T-helper 17 cell (primary cell): ENCODE measurements at regions not wholly inside any gene's neighbourhood (a gene's known extent, or its start where the extent isn't known, plus 50 kb on each side); places are given as distances from the start of the nearest gene placed in this dataset.
"Not testable (repeated sequence)": the region's sequence is repeated elsewhere in the genome, so short reads cannot be mapped to it uniquely, and the experiment has no call there.

Experiments used
- ATAC-seq: fragments of 150-1000 bp; cut with Tn5 transposase; 2 replicates; pipeline ENCODE4 v1.10.0; 2021; ENCODE audit warnings: mild to moderate bottlenecking, moderate library complexity
- DNase-seq, 3 donors: peaks; one replicate each; pipeline versions ENCODE4 v3.0.0 to v3.0.0-alpha.2; 2020 to 2021
- H3K9me3 ChIP-seq: one replicate; pipeline ENCODE4 v1.7.0; 2013; ENCODE audit warnings: low read length, mild to moderate bottlenecking; ENCODE audit not compliant: control insufficient read depth, poor library complexity, severe bottlenecking
- H3K27ac Mint-ChIP-seq: one replicate; pipeline ENCODE4 v1.8.0; 2022; ENCODE audit warnings: mild to moderate bottlenecking, moderate library complexity, mixed read lengths
- H3K27me3 Mint-ChIP-seq: one replicate; pipeline ENCODE4 v1.8.0; 2022; ENCODE audit warnings: mixed read lengths
- H3K36me3 Mint-ChIP-seq: one replicate; pipeline ENCODE4 v1.8.0; 2022; ENCODE audit warnings: low read depth, mixed read lengths
- H3K4me1 Mint-ChIP-seq: one replicate; pipeline ENCODE4 v1.8.0; 2022; ENCODE audit warnings: mild to moderate bottlenecking, mixed read lengths
- H3K4me3 Mint-ChIP-seq: one replicate; pipeline ENCODE4 v1.8.0; 2022; ENCODE audit warnings: mild to moderate bottlenecking, moderate library complexity, mixed read lengths

DNA sequence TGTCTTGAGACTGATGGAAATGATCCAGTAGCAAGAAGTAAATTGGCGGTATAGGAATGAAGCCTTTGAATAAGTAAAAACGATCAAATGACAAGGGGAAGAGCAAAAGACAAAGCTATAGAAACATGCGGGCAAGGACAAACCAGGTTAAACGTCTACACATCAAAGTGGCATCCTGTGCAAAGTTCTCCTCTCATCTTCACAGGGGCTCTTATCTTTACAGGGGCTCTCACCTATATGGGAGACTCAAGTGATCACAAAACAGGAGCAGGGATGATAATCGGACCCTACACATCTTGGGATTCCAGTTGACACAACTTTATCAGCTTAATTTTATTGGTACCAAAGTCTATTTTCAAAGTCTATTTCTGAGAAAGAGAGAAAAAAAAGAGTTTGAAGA is 1778.9 kb upstream of the CELF4 start:
- Mint-ChIP-seq H3K4me1 (no peaks in the 10 kb centered on the region), H3K27me3 (no peaks in the 10 kb centered on the region), H3K4me3 (no peak overlapping the region), H3K27ac (no peak overlapping the region), H3K36me3 (no peaks in the 10 kb centered on the region)
- no peaks in the 10 kb centered on the region for H3K9me3 ChIP-seq
- DNase-seq (no peak), ATAC-seq (no peak)

DNA sequence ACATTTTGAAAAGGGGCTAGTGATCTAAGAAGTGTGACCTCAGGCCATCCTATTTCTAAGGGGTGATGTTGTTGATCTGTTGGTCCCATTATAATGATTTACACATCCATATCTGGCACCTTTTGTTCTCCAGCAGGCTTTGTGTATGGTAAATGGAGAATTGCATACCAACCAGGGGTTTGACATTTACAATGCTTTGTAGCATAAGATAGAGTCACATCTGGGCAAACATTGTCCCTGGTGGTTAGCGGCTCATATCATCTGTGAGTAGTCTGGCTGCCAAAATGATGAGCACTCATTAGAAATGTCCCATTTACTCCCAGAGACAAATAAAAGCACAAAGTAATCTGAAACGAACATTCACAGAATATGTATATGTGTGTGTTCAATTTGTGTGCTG is 1775.5 kb upstream of the CELF4 start:
- H3K4me3 Mint-ChIP-seq, result no peak overlapping the region
- no peaks in the 10 kb centered on the region for H3K4me1 Mint-ChIP-seq
- H3K9me3 ChIP-seq, result no peaks in the 10 kb centered on the region
- H3K27me3 Mint-ChIP-seq, result no peaks in the 10 kb centered on the region
- DNase-seq (no peak), ATAC-seq (no peak)
- H3K36me3 Mint-ChIP-seq, result no peaks in the 10 kb centered on the region
- no peak overlapping the region for H3K27ac Mint-ChIP-seq

DNA sequence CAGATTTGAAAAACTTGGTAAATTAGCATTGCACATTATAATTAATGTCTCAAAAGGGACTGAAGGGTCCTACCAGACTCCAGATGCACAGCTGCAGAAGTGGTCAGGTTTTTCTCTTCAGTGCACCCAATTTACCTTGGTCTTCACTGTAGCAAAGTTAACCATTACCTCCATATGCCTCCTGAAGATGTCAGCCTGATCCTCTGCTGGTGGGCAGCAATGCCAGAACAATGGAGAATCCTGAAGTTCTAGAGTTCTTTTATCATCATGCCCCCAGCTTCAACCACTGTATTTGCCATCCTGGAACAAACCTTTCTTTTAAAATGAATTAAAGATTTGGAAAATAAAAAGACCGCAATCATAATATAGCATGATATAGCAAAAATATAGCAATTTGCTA is 1774.8 kb upstream of the CELF4 start:
- Mint-ChIP-seq H3K4me3 (no peak overlapping the region), H3K27me3 (no peaks in the 10 kb centered on the region), H3K4me1 (no peaks in the 10 kb centered on the region), H3K36me3 (no peaks in the 10 kb centered on the region), H3K27ac (no peak overlapping the region)
- DNase-seq (no peak), ATAC-seq (no peak)
- no peaks in the 10 kb centered on the region for H3K9me3 ChIP-seq

DNA sequence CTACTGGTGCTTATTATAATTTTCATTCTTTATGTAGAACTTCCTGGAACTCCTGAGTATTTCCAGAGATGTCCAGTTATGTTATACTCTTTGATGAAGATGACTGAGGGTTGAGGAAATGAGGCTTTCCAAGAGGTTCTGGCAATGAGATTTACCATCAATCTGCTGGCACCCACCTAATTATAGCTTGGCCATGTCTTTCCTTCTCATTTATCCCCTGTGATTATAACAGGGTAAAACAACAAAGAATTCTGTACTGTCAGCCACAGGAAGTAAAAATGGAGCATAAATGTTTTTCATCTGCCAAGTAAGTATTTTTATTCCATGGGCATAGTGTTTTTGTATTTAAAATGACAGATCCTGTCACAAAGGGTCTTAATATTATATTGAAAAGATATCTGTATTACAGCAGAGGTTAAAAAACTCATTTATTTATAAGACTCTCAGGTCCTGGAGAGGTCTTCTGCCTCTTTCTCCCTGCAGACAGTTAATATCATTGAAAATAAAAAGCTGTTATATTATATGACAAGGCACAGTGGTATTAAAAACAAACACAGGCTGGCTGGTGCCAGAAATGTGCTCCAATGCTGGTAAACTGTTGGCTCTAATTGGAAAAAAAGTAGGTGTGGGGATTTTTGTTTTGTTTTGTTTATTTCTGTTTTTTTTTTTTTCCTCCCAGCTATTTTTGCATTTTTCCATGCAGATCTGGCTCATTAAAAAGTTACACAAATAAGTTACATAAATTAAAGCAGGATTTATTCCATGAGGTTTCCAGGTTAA is 1764.1 kb upstream of the CELF4 start:
- Mint-ChIP-seq H3K27ac (no peak overlapping the region), H3K36me3 (no peaks in the 10 kb centered on the region), H3K4me1 (no peaks in the 10 kb centered on the region), H3K27me3 (no peaks in the 10 kb centered on the region), H3K4me3 (no peak overlapping the region)
- H3K9me3 ChIP-seq, result no peaks in the 10 kb centered on the region
- ATAC-seq (no peak), DNase-seq (no peak)

DNA sequence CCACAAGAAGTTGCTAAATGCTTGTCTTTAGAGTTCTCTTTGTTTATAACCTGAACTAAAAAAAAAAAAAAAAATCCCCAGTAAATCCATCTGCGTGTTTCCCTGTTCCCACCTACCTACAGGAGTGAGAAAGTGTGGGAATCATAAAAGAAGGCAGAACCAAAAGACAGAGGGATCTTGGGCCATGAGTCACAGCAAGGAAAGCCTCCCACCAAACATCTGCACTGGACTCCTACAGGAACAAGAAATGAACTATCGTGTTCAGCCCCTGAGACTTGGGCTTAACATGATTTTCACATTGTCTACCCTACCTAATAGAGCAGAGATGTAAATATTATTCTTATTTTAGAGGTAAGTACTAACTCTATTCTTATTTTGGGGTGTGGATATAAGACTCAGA is 1761.2 kb upstream of the CELF4 start:
- H3K9me3 ChIP-seq, result no peaks in the 10 kb centered on the region
- ATAC-seq (no peak), DNase-seq (no peak)
- Mint-ChIP-seq H3K4me1 (no peaks in the 10 kb centered on the region), H3K27me3 (no peaks in the 10 kb centered on the region), H3K36me3 (no peaks in the 10 kb centered on the region), H3K4me3 (no peak overlapping the region), H3K27ac (no peak overlapping the region)

DNA sequence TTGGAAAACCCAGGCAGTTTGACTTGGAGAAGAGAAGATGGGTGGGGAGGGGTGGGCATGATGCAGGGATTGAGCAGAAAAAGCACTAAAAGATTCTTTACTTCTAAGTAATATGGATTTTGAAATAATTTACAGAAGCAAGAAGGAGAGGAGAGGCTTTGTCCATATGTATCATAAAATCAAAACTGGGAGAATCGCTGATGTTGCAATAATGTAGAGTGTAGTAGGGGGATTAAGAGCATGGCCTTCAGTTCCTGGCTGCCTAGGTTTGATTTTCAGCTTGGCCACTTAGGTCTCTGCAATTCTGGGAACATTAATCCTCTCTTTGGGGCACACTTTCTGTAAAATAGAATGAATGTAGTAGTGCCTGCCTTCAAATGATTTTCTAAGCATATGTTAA is 1760.4 kb upstream of the CELF4 start:
- H3K27ac Mint-ChIP-seq, result no peak overlapping the region
- H3K27me3 Mint-ChIP-seq, result no peaks in the 10 kb centered on the region
- H3K4me3 Mint-ChIP-seq, result no peak overlapping the region
- H3K36me3 Mint-ChIP-seq, result no peaks in the 10 kb centered on the region
- ATAC-seq, result no peak
- DNase-seq, result no peak
- H3K9me3 ChIP-seq, result no peaks in the 10 kb centered on the region
- no peaks in the 10 kb centered on the region for H3K4me1 Mint-ChIP-seq

DNA sequence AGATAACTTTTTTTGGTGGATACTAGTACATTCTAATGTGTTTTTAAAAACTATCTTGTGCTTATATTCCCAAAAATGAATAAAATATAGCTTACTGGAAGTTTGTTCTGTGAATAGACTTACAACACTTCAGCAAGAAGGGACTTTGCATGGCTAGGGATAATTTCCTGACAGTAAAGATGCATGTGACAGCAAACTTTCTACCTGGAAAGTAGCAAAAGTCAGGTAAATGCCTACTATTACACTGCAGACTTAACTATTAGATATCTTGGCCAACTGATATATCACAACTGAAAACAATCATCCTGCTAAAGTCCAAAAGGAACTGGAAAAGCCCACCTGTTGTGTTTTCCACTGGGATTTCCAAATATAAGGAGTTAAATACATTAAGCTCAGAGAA is 1753.5 kb upstream of the CELF4 start:
- DNase-seq (no peak), ATAC-seq (no peak)
- H3K27ac Mint-ChIP-seq, result no peak overlapping the region
- no peaks in the 10 kb centered on the region for H3K36me3 Mint-ChIP-seq
- H3K27me3 Mint-ChIP-seq, result no peaks in the 10 kb centered on the region
- no peaks in the 10 kb centered on the region for H3K4me1 Mint-ChIP-seq
- no peaks in the 10 kb centered on the region for H3K9me3 ChIP-seq
- H3K4me3 Mint-ChIP-seq, result no peak overlapping the region

DNA sequence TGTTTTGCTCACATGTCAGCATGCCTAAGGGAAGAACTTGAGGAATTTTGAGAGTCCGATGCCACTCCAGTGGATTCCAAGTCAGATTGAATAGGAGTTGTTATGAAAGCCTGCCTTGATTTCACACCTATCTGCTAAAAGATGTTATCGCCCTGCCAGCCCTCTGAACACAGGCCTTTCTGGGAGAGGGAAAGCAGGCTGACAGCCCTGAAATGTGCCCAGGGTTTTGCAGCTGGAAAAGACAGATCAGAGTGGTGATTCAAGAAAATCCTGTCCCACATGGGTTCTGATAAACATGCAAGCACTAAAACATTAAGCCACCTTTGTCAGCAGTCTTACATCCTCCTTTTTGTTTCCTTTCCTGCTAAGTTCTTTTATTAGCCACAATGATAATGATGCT is 1752.9 kb upstream of the CELF4 start:
- no peaks in the 10 kb centered on the region for H3K27me3 Mint-ChIP-seq
- no peak overlapping the region for H3K27ac Mint-ChIP-seq
- no peaks in the 10 kb centered on the region for H3K9me3 ChIP-seq
- H3K36me3 Mint-ChIP-seq, result no peaks in the 10 kb centered on the region
- no peak overlapping the region for H3K4me3 Mint-ChIP-seq
- DNase-seq (no peak), ATAC-seq (no peak)
- no peaks in the 10 kb centered on the region for H3K4me1 Mint-ChIP-seq

DNA sequence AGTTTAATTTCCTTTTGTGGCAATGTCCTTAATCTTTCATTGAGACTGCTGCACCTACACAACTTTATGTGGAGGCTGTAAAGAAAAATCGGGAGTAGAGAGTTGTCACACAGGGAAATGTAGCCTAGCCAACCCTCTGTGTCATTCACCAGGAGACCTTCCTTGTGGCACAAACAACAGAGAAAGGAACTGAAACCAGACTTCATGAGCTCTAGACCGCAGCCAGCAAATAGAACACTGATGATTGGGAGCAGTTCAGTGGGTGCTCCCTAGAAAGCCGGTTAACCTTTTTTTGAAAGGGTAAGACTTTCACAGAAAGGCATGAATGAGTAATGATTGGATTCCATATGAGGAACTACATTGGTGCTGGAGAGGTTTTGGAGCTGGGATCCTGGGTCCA is 1752.4 kb upstream of the CELF4 start:
- ATAC-seq, result no peak
- Mint-ChIP-seq H3K4me3 (no peak overlapping the region), H3K27me3 (no peaks in the 10 kb centered on the region), H3K4me1 (no peaks in the 10 kb centered on the region), H3K27ac (no peak overlapping the region), H3K36me3 (no peaks in the 10 kb centered on the region)
- no peak for DNase-seq
- no peaks in the 10 kb centered on the region for H3K9me3 ChIP-seq

DNA sequence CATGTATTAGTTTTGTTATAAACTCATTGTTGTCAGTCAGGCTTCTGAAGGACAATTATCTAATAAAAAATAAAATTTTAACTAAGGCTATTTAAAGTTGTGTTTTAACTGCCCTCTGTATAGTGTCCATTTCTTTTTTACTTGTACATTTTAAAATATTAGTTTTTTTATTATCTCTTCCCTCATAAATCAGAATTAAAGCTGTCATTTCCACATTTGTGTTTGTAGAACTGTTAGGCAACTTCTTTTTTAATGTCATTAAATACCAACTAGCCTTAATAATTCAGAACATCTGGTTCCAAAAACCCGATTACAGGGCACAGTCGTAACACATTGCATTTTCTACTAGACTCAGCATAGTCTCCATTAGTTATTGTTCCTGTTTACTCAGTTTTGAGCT is 1749.0 kb upstream of the CELF4 start:
- Mint-ChIP-seq H3K4me3 (no peak overlapping the region), H3K4me1 (no peaks in the 10 kb centered on the region), H3K36me3 (no peaks in the 10 kb centered on the region), H3K27me3 (no peaks in the 10 kb centered on the region), H3K27ac (no peak overlapping the region)
- ATAC-seq (no peak), DNase-seq (no peak)
- H3K9me3 ChIP-seq, result no peaks in the 10 kb centered on the region

DNA sequence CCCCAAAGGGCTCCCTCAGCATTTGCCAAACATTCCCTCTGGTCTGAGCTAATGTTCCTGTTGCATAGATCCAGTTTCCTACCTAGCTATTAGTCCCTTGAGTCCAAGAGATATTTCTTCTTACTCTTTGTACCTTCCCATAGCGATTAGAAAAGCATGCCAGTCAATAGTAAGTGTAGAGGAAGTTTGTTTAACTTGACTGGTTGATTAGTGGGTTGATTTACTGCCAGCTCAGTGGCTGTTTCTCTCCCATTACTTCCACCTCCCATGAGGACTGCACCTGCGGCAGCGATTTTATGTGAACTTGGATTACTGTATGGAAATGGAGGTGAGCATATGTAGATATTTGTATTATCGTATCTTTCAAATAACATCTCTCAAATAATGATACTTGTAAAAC is 1748.4 kb upstream of the CELF4 start:
- H3K36me3 Mint-ChIP-seq, result no peaks in the 10 kb centered on the region
- DNase-seq, result no peak
- ATAC-seq, result no peak
- H3K27me3 Mint-ChIP-seq, result no peaks in the 10 kb centered on the region
- H3K9me3 ChIP-seq, result no peaks in the 10 kb centered on the region
- no peak overlapping the region for H3K27ac Mint-ChIP-seq
- no peaks in the 10 kb centered on the region for H3K4me1 Mint-ChIP-seq
- H3K4me3 Mint-ChIP-seq, result no peak overlapping the region

DNA sequence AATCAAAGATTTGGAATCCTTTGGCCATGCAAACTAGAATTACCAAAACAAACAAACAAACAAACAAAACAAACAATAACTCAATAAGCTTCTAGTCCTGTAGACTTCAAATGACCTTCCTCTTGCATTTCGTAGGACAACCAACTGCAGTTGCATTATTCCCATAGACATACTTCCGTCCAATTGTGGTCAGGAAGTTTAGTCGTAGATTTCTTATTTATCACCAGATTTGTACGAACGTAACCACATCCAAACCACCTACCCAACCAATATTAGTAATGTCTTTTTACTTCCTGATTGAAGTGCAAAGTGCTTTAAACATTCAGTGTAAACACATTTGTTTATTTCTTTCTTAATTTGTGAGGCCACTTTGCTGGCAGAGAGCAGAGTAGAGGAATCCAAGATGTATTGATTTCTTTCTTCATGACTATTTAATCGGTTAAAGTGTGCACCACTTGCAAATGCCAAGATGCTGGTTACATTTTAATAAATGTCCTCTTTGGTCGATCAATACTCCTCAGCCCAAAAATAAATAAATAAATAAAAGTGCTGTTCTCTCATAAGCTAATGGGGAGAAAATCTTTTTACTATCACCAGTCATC is 1745.6 kb upstream of the CELF4 start:
- no peak overlapping the region for H3K27ac Mint-ChIP-seq
- no peaks in the 10 kb centered on the region for H3K9me3 ChIP-seq
- no peak overlapping the region for H3K4me3 Mint-ChIP-seq
- H3K36me3 Mint-ChIP-seq, result no peaks in the 10 kb centered on the region
- H3K27me3 Mint-ChIP-seq, result no peaks in the 10 kb centered on the region
- DNase-seq (no peak), ATAC-seq (no peak)
- no peaks in the 10 kb centered on the region for H3K4me1 Mint-ChIP-seq

DNA sequence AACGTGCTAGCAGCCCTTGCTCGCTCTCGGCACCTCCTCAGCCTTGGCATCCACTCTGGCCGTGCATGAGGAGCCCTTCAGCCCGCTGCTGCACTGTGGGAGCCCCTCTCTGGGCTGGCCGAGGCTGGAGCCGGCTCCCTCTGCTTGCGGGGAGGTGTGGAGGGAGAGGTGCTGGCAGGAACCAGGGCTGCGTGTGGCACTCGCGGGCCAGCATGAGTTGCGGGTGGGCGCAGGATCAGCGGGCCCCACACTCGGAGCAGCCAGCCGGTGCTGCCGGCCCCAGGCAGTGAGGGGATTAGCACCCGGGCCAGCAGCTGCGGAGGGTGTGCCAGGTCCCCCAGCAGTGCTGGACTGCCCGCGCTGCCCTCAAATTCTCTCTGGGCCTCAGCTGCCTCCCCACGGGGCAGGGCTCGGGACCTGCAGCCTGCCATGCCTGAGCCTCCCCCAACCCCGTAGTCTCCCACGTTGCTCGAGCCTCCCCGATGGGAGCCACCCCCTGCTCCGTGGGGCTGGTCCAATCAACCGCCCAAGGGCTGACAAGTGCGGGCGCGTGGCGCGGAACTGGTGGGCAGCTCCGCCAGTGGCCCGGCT is 1743.4 kb upstream of the CELF4 start:
- DNase-seq, result not testable (repeated sequence)

DNA sequence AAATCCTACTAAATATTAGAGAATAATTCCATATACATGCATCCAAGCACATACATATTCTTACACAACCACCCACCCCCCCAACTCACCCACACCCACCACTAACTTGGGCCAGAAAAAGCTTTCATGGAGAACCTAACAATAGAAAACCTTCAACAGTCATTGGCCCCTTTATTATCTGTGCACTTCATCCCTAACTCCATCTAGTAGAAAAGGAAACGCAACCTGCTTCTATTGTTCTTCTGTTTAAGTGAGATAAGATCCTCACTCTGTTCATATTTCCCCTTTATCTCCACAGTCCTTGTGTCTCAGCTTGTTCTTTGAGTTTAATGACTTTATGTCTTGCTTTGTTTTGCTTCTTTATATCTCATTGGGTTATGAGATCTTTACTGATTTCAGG is 1740.2 kb upstream of the CELF4 start:
- H3K36me3 Mint-ChIP-seq, result no peaks in the 10 kb centered on the region
- no peak overlapping the region for H3K27ac Mint-ChIP-seq
- DNase-seq (no peak), ATAC-seq (no peak)
- no peaks in the 10 kb centered on the region for H3K9me3 ChIP-seq
- no peak overlapping the region for H3K4me3 Mint-ChIP-seq
- H3K4me1 Mint-ChIP-seq, result no peaks in the 10 kb centered on the region
- no peaks in the 10 kb centered on the region for H3K27me3 Mint-ChIP-seq

More for the DNA sequence above, 1743.4 kb upstream of the CELF4 start:
- H3K36me3 Mint-ChIP-seq, H3K27ac Mint-ChIP-seq, ATAC-seq, H3K27me3 Mint-ChIP-seq, H3K4me1 Mint-ChIP-seq, H3K9me3 ChIP-seq, H3K4me3 Mint-ChIP-seq: not testable (repeated sequence)
